K562 (cell line): ENCODE measurements at regions not wholly inside any gene's neighbourhood (a gene's known extent, or its start where the extent isn't known, plus 50 kb on each side); places are given as distances from the start of the nearest gene placed in this dataset.

Source experiments
- ATAC-seq: fragments of 200-7000 bp; cut with Tn5 transposase; 3 replicates; pipeline ENCODE4 v1.9.1; 2020; ENCODE audit warnings: moderate library complexity
- BruUV-seq: library from RNA; stranded (reverse); fragments of 400-500 nt; replicated peaks from 2 replicates; lab custom pipeline; 2021; lab: Mats Ljungman, UMichigan
- CTCF ChIA-PET: fragments of 300-600 bp; formaldehyde crosslinking; extraction: SDS; loops from one replicate; lab custom pipeline; 2021; ENCODE audit warnings: low intra/inter-chr PET ratio; lab: Yijun Ruan, JAX
- POLR2A ChIA-PET: fragments of 300-600, 350-650 bp; sonication (Branson Sonifier 250); formaldehyde crosslinking; extraction: SDS; loops from one replicate; lab custom pipeline; 2021; ENCODE audit warnings: antibody characterized with exemption, inconsistent platforms; lab: Yijun Ruan, JAX
- DNase-seq, 4 experiments: peaks; one replicate each; pipeline versions ENCODE4 v3.0.0 to v3.0.0-alpha.2; 2011 to 2018; ENCODE audit warnings: low spot score in 3 of 4, mixed read lengths in 3 of 4; ENCODE audit errors: extremely low read depth in 1 of 4
- FAIRE-seq: peaks from 2 replicates; lab custom pipeline; 2011; peaks lifted over from hg19 to GRCh38; lab: Jason Lieb, UNC
- H2AFZ ChIP-seq: 2 replicates; pipeline ENCODE4 v1.6.0; 2011; ENCODE audit warnings: low read depth, low read length, control low read depth, inconsistent platforms
- H3K27ac ChIP-seq: fragments of 200-600 bp; 3 replicates; pipeline ENCODE4 v1.8.0; 2011; ENCODE audit warnings: low read depth, mild to moderate bottlenecking, control low read depth, inconsistent platforms, low read length, moderate library complexity, mixed read lengths; ENCODE audit errors: extremely low read depth
- H3K27me3 ChIP-seq, 2 experiments: fragments of 300-600 bp in 1 of 2; 2 replicates in 1 of 2; 3 replicates in 1 of 2; pipeline versions ENCODE4 v1.6.0 to v1.8.0; 2011; ENCODE audit warnings: inconsistent platforms in 2 of 2, low read length in 2 of 2, mild to moderate bottlenecking in 1 of 2, mixed read lengths in 1 of 2, moderate library complexity in 1 of 2; ENCODE audit not compliant: control insufficient read depth in 2 of 2, insufficient read depth in 2 of 2
- H3K36me3 ChIP-seq: fragments of 300-600 bp; 3 replicates; pipeline ENCODE4 v1.8.0; 2011; ENCODE audit warnings: mild to moderate bottlenecking, low read length, inconsistent platforms; ENCODE audit not compliant: control insufficient read depth, insufficient read depth
- H3K4me1 ChIP-seq, 2 experiments: fragments of 200-600 bp in 1 of 2; replicated peaks in 1 of 2; 2 replicates in 1 of 2; 3 replicates in 1 of 2; pipeline versions ENCODE4 v1.5.1 to v1.8.0; 2011; ENCODE audit warnings: inconsistent platforms in 2 of 2, low read length in 2 of 2, mild to moderate bottlenecking in 1 of 2, mixed read lengths in 1 of 2, moderate library complexity in 1 of 2; ENCODE audit not compliant: control insufficient read depth in 2 of 2, insufficient read depth in 2 of 2
- H3K4me2 ChIP-seq: 2 replicates; pipeline ENCODE4 v1.6.1; 2011; ENCODE audit warnings: low read length, control low read depth, inconsistent platforms, mixed read lengths; ENCODE audit not compliant: insufficient read depth
- H3K4me3 ChIP-seq: fragments of 200-600 bp; sonication (generic), shearing (Covaris generic); 2 replicates; pipeline ENCODE4 v1.5.1; 2016; ENCODE audit warnings: control low read depth, inconsistent platforms
- H3K79me2 ChIP-seq: fragments of 200-600 bp; 3 replicates; pipeline ENCODE4 v1.8.0; 2011; ENCODE audit warnings: low read length, inconsistent platforms; ENCODE audit not compliant: control insufficient read depth, insufficient read depth
- H3K9ac ChIP-seq, 2 experiments: 2 replicates each; pipeline versions ENCODE4 v1.6.0 to v1.6.1; 2011; ENCODE audit warnings: low read depth in 2 of 2, low read length in 2 of 2, control low read depth in 1 of 2, inconsistent platforms in 1 of 2, mild to moderate bottlenecking in 1 of 2, mixed read lengths in 1 of 2; ENCODE audit not compliant: insufficient read depth in 1 of 2
- H3K9me1 ChIP-seq: one replicate; pipeline ENCODE4 v1.6.0; 2011; ENCODE audit warnings: inconsistent platforms, mild to moderate bottlenecking, low read length, moderate library complexity; ENCODE audit not compliant: control insufficient read depth, insufficient read depth
- H3K9me3 ChIP-seq: replicated peaks from 2 replicates; pipeline ENCODE4 v1.5.1; 2011; ENCODE audit warnings: low read depth, low read length, inconsistent platforms; ENCODE audit not compliant: control insufficient read depth, insufficient read depth
- H4K20me1 ChIP-seq: replicated peaks from 2 replicates; pipeline ENCODE4 v1.6.1; 2011; ENCODE audit warnings: low read length, inconsistent platforms, mixed read lengths; ENCODE audit not compliant: control insufficient read depth, insufficient read depth
- BCL6 ChIP-seq: fragments of 250-450 bp; sonication (Bioruptor Pico); IDR thresholded peaks from 2 replicates; pipeline ENCODE4 v1.4.0; 2020
- CBX3 ChIP-seq, 2 experiments: IDR thresholded peaks; 1 replicate in 1 of 2; 2 replicates in 1 of 2; pipeline ENCODE4 v1.6.1; 2012; ENCODE audit warnings: inconsistent platforms in 2 of 2, low read length in 2 of 2, borderline replicate concordance in 1 of 2, control low read depth in 1 of 2
- HLTF ChIP-seq: fragments of 450-650 bp; IDR thresholded peaks from 2 replicates; pipeline ENCODE4 v1.6.1; 2016
- KDM1A ChIP-seq, 2 experiments: fragments of 450-650 bp; IDR thresholded peaks; 2 replicates each; pipeline ENCODE4 v1.6.1; 2016; ENCODE audit warnings: mild to moderate bottlenecking in 2 of 2
- MTF1 ChIP-seq: fragments of 250-450 bp; sonication (Bioruptor Pico); IDR thresholded peaks from 2 replicates; pipeline ENCODE4 v1.9.0; 2021; ENCODE audit warnings: moderate library complexity, mild to moderate bottlenecking, inconsistent platforms, borderline replicate concordance
- NONO ChIP-seq, 2 experiments: fragments of 200-400 bp in 1 of 2; fragments of 450-650 bp in 1 of 2; formaldehyde crosslinking in 1 of 2; IDR thresholded peaks; 2 replicates each; pipeline ENCODE4 v1.6.1; 2017; ENCODE audit warnings: low read depth in 2 of 2, mild to moderate bottlenecking in 2 of 2, moderate library complexity in 2 of 2, low read length in 1 of 2
- NR2F6 ChIP-seq: fragments of 450-650 bp; formaldehyde crosslinking; IDR thresholded peaks from 2 replicates; pipeline ENCODE4 v1.4.0; 2020; ENCODE audit warnings: mild to moderate bottlenecking
- PHF20 ChIP-seq: fragments of 450-650 bp; IDR thresholded peaks from 2 replicates; pipeline ENCODE4 v1.6.1; 2018; ENCODE audit not compliant: partially characterized antibody
- PPARD ChIP-seq: fragments of 250-450 bp; sonication (Bioruptor Pico); IDR thresholded peaks from 2 replicates; pipeline ENCODE4 v1.8.0; 2022; ENCODE audit warnings: inconsistent platforms, mild to moderate bottlenecking, moderate library complexity
- SMAD4 ChIP-seq: fragments of 250-450 bp; sonication (Bioruptor Pico); conservative IDR thresholded peaks from 2 replicates; pipeline ENCODE4 v1.8.0; 2021; ENCODE audit warnings: inconsistent platforms, mild to moderate bottlenecking, moderate library complexity
- U2AF1 ChIP-seq: fragments of 200-400 bp; formaldehyde crosslinking; optimal IDR thresholded peaks from 2 replicates; pipeline ENCODE3; 2017; ENCODE audit warnings: mild to moderate bottlenecking, low read depth, low read length, moderate library complexity
- ZFPM2 ChIP-seq: fragments of 250-450 bp; sonication (Bioruptor Pico); IDR thresholded peaks from 2 replicates; pipeline ENCODE4 v1.5.1; 2022; ENCODE audit warnings: mild to moderate bottlenecking
- ZNF165 ChIP-seq: fragments of 250-450 bp; sonication (Bioruptor Pico); IDR thresholded peaks from 2 replicates; pipeline ENCODE4 v1.4.0; 2020; ENCODE audit warnings: borderline replicate concordance
- ZNF212 ChIP-seq: fragments of 450-650 bp; formaldehyde crosslinking; IDR thresholded peaks from 2 replicates; pipeline ENCODE4 v1.4.0; 2020; ENCODE audit warnings: mild to moderate bottlenecking
- ZNF717 ChIP-seq: fragments of 250-450 bp; sonication (Bioruptor Pico); IDR thresholded peaks from 2 replicates; pipeline ENCODE4 v1.5.0; 2021
- WGBS: fragments of 100-300 bp; shearing (Covaris generic); methylation state at CpG from one replicate; pipeline ENCODE4 v1.1.6; 2016; ENCODE audit warnings: low coverage, mixed read lengths; ENCODE audit not compliant: insufficient coverage; ENCODE audit errors: missing lambda C conversion rate; 5-methylcytosine and 5-hydroxymethylcytosine counted together
- in situ Hi-C: fragments of 300-500 bp; cut with MboI; formaldehyde crosslinking; loops from 4 replicates; pipeline ENCODE4 v1.15.0; 2018; ENCODE audit warnings: inconsistent platforms, mixed read lengths
- intact Hi-C: fragments of 100-400 bp; cut with micrococcal nuclease; formaldehyde crosslinking; loops from 2 replicates; pipeline ENCODE4 v1.14.2; 2022
- TF ChIP-seq, protein P1 (sequence below), 2 experiments: fragments of 450-650 bp; IDR thresholded peaks; 2 replicates each; pipeline ENCODE4 v1.6.1; 2016; ENCODE audit warnings: mild to moderate bottlenecking in 2 of 2, borderline replicate concordance in 1 of 2, low read depth in 1 of 2, moderate library complexity in 1 of 2
- TF ChIP-seq, protein P2 (sequence below): fragments of 450-650 bp; formaldehyde crosslinking; IDR thresholded peaks from 2 replicates; pipeline ENCODE4 v1.4.0; 2020; ENCODE audit warnings: mild to moderate bottlenecking

DNA sequence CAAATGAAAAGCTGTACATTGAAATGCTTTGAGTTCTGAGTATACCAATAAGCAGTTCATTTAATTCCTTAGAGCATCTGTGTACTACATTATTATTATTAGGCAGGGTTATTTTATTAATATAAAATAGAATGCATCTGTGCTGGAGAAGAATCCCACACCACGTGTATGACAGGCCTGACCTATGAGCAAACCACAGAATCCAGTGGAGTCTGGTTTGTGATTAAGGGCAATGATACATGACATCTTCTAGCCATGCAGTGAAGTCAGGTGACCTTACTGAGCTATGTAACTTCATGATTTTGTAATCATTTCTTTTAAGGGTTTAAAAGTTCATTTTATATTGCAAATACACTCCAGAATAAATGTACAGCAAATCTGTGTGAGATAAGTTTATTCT, 1165.0 kb upstream of the TENM3 start:
- H3K27me3 ChIP-seq = no peaks in the 10 kb centered on the region
- CTCF ChIA-PET = no interaction called here
- no peaks in the 10 kb centered on the region for H4K20me1 ChIP-seq
- FAIRE-seq (no peak), DNase-seq (no peak), ATAC-seq (no peak)
- no peaks in the 10 kb centered on the region for H3K36me3 ChIP-seq
- H3K9me1 ChIP-seq = no peaks in the 10 kb centered on the region
- WGBS = 0% methylated on average over 1 of the region's 1 CpG
- no peaks in the 10 kb centered on the region for H3K4me1 ChIP-seq
- no peak overlapping the region for H3K9ac ChIP-seq
- H2AFZ ChIP-seq = no peak overlapping the region
- H3K4me2 ChIP-seq = no peak overlapping the region
- POLR2A ChIA-PET = no interaction called here
- H3K27ac ChIP-seq = no peak overlapping the region
- H3K4me3 ChIP-seq = no peak overlapping the region
- in situ Hi-C loops = no loop called here
- intact Hi-C loops = no loop called here
- no TSS peak for BruUV-seq
- no peaks in the 10 kb centered on the region for H3K9me3 ChIP-seq
- no peaks in the 10 kb centered on the region for H3K79me2 ChIP-seq
- TF ChIP-seq PHF20 (no peak), BCL6 (CRISPR knock-in tag) (no peak), NR2F6 (CRISPR knock-in tag) (no peak), CBX3 (IDR thresholded peaks at IDR 0.05; ENCODE audit: borderline replicate concordance in 1 of 2, low read length in 2 of 2) (no peak), SMAD4 (CRISPR knock-in tag) (no peak), ZNF165 (no peak), PPARD (CRISPR knock-in tag) (no peak), ZNF212 (CRISPR knock-in tag) (no peak), NONO (IDR thresholded peaks at IDR 0.05; ENCODE audit: low read depth in 2 of 2, low read length in 1 of 2) (no peak), U2AF1 (no peak), ZFPM2 (CRISPR knock-in tag) (no peak), MTF1 (CRISPR knock-in tag) (no peak), ZNF717 (CRISPR knock-in tag) (no peak), KDM1A (IDR thresholded peaks at IDR 0.05) (no peak), HLTF (no peak)
- TF ChIP-seq, protein P1, sequence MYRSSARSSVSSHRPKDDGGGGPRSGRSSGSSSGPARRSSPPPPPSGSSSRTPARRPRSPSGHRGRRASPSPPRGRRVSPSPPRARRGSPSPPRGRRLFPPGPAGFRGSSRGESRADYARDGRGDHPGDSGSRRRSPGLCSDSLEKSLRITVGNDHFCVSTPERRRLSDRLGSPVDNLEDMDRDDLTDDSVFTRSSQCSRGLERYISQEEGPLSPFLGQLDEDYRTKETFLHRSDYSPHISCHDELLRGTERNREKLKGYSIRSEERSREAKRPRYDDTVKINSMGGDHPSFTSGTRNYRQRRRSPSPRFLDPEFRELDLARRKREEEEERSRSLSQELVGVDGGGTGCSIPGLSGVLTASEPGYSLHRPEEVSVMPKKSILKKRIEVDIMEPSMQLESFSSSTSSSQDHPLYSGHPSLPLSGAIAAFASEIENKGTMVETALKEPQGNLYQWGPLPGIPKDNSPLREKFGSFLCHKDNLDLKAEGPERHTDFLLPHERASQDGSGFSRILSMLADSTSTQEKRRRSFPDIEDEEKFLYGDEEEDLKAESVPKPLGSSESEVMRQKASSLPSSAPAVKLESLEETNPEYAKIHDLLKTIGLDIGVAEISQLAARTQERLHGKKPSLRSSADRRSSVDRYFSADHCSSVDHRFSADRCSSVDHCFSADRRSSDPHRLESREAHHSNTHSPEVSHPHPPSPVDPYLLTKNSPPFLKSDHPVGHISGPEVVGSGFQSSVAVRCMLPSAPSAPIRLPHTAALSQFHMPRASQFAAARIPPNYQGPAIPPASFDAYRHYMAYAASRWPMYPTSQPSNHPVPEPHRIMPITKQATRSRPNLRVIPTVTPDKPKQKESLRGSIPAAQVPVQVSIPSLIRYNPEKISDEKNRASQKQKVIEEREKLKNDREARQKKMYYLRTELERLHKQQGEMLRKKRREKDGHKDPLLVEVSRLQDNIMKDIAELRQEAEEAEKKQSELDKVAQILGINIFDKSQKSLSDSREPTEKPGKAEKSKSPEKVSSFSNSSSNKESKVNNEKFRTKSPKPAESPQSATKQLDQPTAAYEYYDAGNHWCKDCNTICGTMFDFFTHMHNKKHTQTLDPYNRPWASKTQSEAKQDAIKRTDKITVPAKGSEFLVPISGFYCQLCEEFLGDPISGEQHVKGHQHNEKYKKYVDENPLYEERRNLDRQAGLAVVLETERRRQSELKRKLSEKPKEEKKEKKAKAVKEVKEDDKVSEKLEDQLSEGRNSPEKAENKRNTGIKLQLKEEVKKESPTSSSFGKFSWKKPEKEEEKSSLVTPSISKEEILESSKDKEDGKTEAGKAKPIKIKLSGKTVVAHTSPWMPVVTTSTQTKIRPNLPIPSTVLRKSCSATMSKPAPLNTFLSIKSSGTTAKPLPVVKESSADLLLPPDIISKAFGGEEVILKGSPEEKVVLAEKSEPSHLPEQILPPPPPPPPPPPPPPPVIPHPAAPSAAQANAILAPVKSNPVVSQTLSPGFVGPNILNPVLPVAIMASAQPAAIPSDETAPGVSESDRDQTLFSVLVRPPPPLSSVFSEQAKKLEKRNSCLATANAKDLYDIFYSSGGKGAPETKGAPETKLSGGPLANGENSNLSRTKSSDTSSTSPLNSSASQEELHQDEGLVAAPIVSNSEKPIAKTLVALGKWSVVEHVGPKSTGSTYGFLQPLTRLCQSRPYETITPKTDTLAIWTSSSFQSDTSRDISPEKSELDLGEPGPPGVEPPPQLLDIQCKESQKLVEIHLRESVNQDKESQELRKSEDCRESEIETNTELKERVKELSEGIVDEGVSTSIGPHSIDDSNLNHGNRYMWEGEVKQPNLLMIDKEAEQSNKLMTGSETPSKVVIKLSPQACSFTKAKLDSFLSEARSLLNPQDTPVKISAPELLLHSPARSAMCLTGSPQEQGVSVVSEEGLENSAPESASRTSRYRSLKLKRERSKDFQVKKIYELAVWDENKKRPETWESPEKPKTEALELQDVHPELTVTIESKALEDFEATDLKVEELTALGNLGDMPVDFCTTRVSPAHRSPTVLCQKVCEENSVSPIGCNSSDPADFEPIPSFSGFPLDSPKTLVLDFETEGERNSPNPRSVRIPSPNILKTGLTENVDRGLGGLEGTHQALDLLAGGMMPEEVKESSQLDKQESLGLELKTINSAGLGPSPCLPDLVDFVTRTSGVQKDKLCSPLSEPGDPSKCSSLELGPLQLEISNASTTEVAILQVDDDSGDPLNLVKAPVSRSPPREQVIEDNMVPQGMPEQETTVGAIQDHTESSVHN (IDR thresholded peaks at IDR 0.05; ENCODE audit: borderline replicate concordance in 1 of 2, low read depth in 1 of 2) = no peak
- TF ChIP-seq, protein P2, sequence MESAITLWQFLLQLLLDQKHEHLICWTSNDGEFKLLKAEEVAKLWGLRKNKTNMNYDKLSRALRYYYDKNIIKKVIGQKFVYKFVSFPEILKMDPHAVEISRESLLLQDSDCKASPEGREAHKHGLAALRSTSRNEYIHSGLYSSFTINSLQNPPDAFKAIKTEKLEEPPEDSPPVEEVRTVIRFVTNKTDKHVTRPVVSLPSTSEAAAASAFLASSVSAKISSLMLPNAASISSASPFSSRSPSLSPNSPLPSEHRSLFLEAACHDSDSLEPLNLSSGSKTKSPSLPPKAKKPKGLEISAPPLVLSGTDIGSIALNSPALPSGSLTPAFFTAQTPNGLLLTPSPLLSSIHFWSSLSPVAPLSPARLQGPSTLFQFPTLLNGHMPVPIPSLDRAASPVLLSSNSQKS (CRISPR knock-in tag) = no peak
